ENCODE measurements at regions not wholly inside any gene's neighbourhood (a gene's known extent, or its start where the extent isn't known, plus 50 kb on each side); places are given as distances from the start of the nearest gene placed in this dataset.
A peak's percentile ranks its signal among the peaks of the same experiment; 100 is the strongest.

- TF ChIP-seq CTCF (IDR thresholded peaks at IDR 0.05), result no peak
- intact Hi-C loops (cut with DNase I), result no loop called here
Observed at GRCh38 chr9:18358325-18358724, 115.6 kb upstream of the ADAMTSL1 start.

GRCh38 chr9:18359335-18359734 is 114.6 kb upstream of the ADAMTSL1 start:
- intact Hi-C loops (cut with DNase I), result no loop called here
- Histone ChIP-seq H3K27ac (no peak overlapping the region), H3K27me3 (no peaks in the 10 kb centered on the region), H3K4me3 (no peak overlapping the region), H3K4me1 (peaks cover 3% of the 10 kb centered on the region in 2 donors), H3K9me3 (no peaks in the 10 kb centered on the region), H3K36me3 (no peaks in the 10 kb centered on the region)
- ATAC-seq, result no peak
- no peak for DNase-seq
- no peak for TF ChIP-seq CTCF (IDR thresholded peaks at IDR 0.05)

More at GRCh38 chr9:18358325-18358724, 115.6 kb upstream of the ADAMTSL1 start:
- DNase-seq, result no peak
- H3K4me1 ChIP-seq, result peaks cover 3% of the 10 kb centered on the region in 2 donors
- H3K36me3 ChIP-seq, result no peaks in the 10 kb centered on the region
- H3K4me3 ChIP-seq, result no peak overlapping the region
- no peaks in the 10 kb centered on the region for H3K9me3 ChIP-seq
- no peaks in the 10 kb centered on the region for H3K27me3 ChIP-seq
- ATAC-seq, result no peak
- H3K27ac ChIP-seq, result no peak overlapping the region

GRCh38 chr9:18360005-18360404 is 113.9 kb upstream of the ADAMTSL1 start:
- no peak for DNase-seq
- H3K27me3 ChIP-seq, result no peaks in the 10 kb centered on the region
- TF ChIP-seq CTCF (IDR thresholded peaks at IDR 0.05), result no peak
- H3K4me1 ChIP-seq, result peaks cover 3% of the 10 kb centered on the region in 2 donors
- no peaks in the 10 kb centered on the region for H3K36me3 ChIP-seq
- no peak overlapping the region for H3K4me3 ChIP-seq
- intact Hi-C loops (cut with DNase I), result no loop called here
- H3K9me3 ChIP-seq, result no peaks in the 10 kb centered on the region
- no peak overlapping the region for H3K27ac ChIP-seq
- no peak for ATAC-seq

- peak in 2 of 4 donors; percentile 41 to 56 for DNase-seq
Observed at GRCh38 chr9:18361646-18362045, 112.3 kb upstream of the ADAMTSL1 start.

GRCh38 chr9:18362166-18362565 is 111.8 kb upstream of the ADAMTSL1 start:
- DNase-seq (peak in 2 of 4 donors; percentile 26 to 39), ATAC-seq (no peak)
- Histone ChIP-seq H3K36me3 (no peaks in the 10 kb centered on the region), H3K27ac (no peak overlapping the region), H3K27me3 (no peaks in the 10 kb centered on the region), H3K9me3 (no peaks in the 10 kb centered on the region), H3K4me3 (no peak overlapping the region), H3K4me1 (peaks cover 3% of the 10 kb centered on the region in 2 donors)
- intact Hi-C loops (cut with DNase I), result no loop called here
- no peak for TF ChIP-seq CTCF (IDR thresholded peaks at IDR 0.05)

More at GRCh38 chr9:18361646-18362045, 112.3 kb upstream of the ADAMTSL1 start:
- ATAC-seq, result no peak
- Histone ChIP-seq H3K4me3 (no peak overlapping the region), H3K27ac (no peak overlapping the region), H3K4me1 (peaks cover 3% of the 10 kb centered on the region in 2 donors), H3K36me3 (no peaks in the 10 kb centered on the region), H3K9me3 (no peaks in the 10 kb centered on the region), H3K27me3 (no peaks in the 10 kb centered on the region)
- intact Hi-C loops (cut with DNase I), result no loop called here
- no peak for TF ChIP-seq CTCF (IDR thresholded peaks at IDR 0.05)

All from left lung (tissue), 4 donors.